ENCODE measurements at regions not wholly inside any gene's neighbourhood (a gene's known extent, or its start where the extent isn't known, plus 50 kb on each side); places are given as distances from the start of the nearest gene placed in this dataset.

- TF ChIP-seq CTCF (conservative IDR thresholded peaks at IDR 0.05; ENCODE audit: low read length) (no peak), EZH2phosphoT487 (IDR thresholded peaks at IDR 0.05; ENCODE audit: borderline replicate concordance) (no peak)
Measured at GRCh38 chr15:53835309-53835708, 75.8 kb upstream of the WDR72 start.

Data from Loucy (cell line).